ENCODE measurements at regions not wholly inside any gene's neighbourhood (a gene's known extent, or its start where the extent isn't known, plus 50 kb on each side); places are given as distances from the start of the nearest gene placed in this dataset.

DNA sequence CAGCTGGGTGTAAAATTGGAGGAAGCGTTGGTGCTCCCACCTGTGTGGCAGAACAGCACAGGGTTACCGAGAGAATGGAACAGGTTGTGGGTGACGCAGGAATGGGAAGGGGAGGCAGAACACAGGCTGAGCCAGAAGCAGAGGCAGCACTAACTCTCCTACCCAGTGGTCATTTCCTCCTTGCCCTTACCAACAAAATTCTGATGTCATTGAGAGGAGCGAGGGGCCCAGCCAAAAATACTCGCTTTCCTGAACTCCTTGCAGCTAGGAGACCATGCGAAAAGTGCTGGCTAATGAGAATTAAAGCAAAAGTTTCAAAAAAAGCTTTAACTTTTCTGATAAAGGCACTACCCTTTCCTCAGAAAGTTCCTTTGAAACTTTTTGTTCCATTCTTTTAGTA lies 54.4 kb upstream of the HMGA2 start:
- H2AFZ ChIP-seq (ENCODE audit: low read depth, low read length, poor library complexity, severe bottlenecking), result no peak overlapping the region
- peaks cover 18 to 27% of the 10 kb centered on the region in 2 experiments for H3K4me1 ChIP-seq (ENCODE audit: control insufficient read depth in 1 of 2, insufficient read depth in 2 of 2, low read length in 2 of 2)
- no peaks in the 10 kb centered on the region for H3K36me3 ChIP-seq (ENCODE audit: control insufficient read depth in 1 of 2, insufficient read depth in 2 of 2, low read length in 2 of 2)
- POLR2A ChIA-PET, result interaction anchor here (0.8 kb wide), 1 partner anchor 9 kb away, joined by 3 read pairs; no protein-coding TSS in a partner anchor
- RAD21 ChIA-PET (ENCODE audit: low non-redundant PET in 1 of 2, low total read pairs in 2 of 2, uncharacterized antibody in 2 of 2, unreplicated experiment in 2 of 2), result no interaction called here
- no peaks in the 10 kb centered on the region for H4K20me1 ChIP-seq (ENCODE audit: insufficient read depth)
- DNase-seq (ENCODE audit: low read depth, low spot score), result no peak
- no peaks in the 10 kb centered on the region for H3K79me2 ChIP-seq (ENCODE audit: insufficient read depth, low read length)
- intact Hi-C loops (cut with micrococcal nuclease), result no loop called here
- no peak overlapping the region for H3K4me3 ChIP-seq (replicated peaks in 1 of 2; ENCODE audit: low read depth in 1 of 2, low read length in 2 of 2)
- BruUV-seq (replicated peaks), result no TSS peak
- H3K9ac ChIP-seq (ENCODE audit: low read length), result no peak overlapping the region
- CTCF ChIA-PET, result no interaction called here
- H3K27me3 ChIP-seq (ENCODE audit: insufficient read depth, low read length), result no peaks in the 10 kb centered on the region
- no peak overlapping the region for H3K27ac ChIP-seq (ENCODE audit: low read depth, low read length)
- H3K9me2 ChIP-seq (ENCODE audit: insufficient read depth), result no peaks in the 10 kb centered on the region
- H3K9me3 ChIP-seq (ENCODE audit: control insufficient read depth in 1 of 2, insufficient read depth in 1 of 2, low read depth in 1 of 2, low read length in 2 of 2), result no peaks in the 10 kb centered on the region
- ATAC-seq, result no peak
- H3K4me2 ChIP-seq (ENCODE audit: low read length), result no peak overlapping the region
- TF ChIP-seq EZH2 (IDR thresholded peaks at IDR 0.05) (no peak), FOSL1 (IDR thresholded peaks at IDR 0.05; ENCODE audit: low read depth) (no peak), YY1 (IDR thresholded peaks at IDR 0.05; ENCODE audit: extremely low read depth, insufficient replicate concordance, low read depth, low read length) (no peak), REST (IDR thresholded peaks at IDR 0.05; ENCODE audit: low read depth) (no peak)

Measured in HCT116 (cell line).